DOHH2 (cell line): ENCODE measurements at regions not wholly inside any gene's neighbourhood (a gene's known extent, or its start where the extent isn't known, plus 50 kb on each side); places are given as distances from the start of the nearest gene placed in this dataset.

ENCODE experiments used
- CTCF ChIP-seq: fragments of 200-600 bp; sonication (generic); IDR thresholded peaks from one replicate; pipeline ENCODE4 v1.5.1; 2014; ENCODE audit warnings: antibody characterized with exemption, mild to moderate bottlenecking, low read depth, low read length; ENCODE audit not compliant: poor library complexity, severe bottlenecking
- EZH2phosphoT487 ChIP-seq: fragments of 200-600 bp; sonication (generic); IDR thresholded peaks from 2 replicates; pipeline ENCODE4 v1.6.1; 2017; ENCODE audit warnings: borderline replicate concordance, mild to moderate bottlenecking, antibody characterized with exemption, low read length, moderate library complexity, mixed read lengths

- no peak for TF ChIP-seq CTCF
- no peak for TF ChIP-seq EZH2phosphoT487
Measured at GRCh38 chr10:130233426-130233825, 97.2 kb downstream of the GLRX3 start.
